Liver (tissue), 3 donors: ENCODE measurements at regions not wholly inside any gene's neighbourhood (a gene's known extent, or its start where the extent isn't known, plus 50 kb on each side); places are given as distances from the start of the nearest gene placed in this dataset.
A peak's percentile ranks its signal among the peaks of the same experiment; 100 is the strongest.

ENCODE experiments used
- FOXA1 ChIP-seq: IDR thresholded peaks from 2 replicates; pipeline ENCODE4 v1.6.1; 2016; ENCODE audit warnings: antibody characterized with exemption
- GABPA ChIP-seq, 2 donors: IDR thresholded peaks in 1 of 2; conservative IDR thresholded peaks in 1 of 2; 2 replicates each; pipeline ENCODE4 v1.6.1; 2016; ENCODE audit warnings: antibody characterized with exemption in 2 of 2, mild to moderate bottlenecking in 1 of 2, moderate library complexity in 1 of 2
- HNF4A ChIP-seq, 2 donors: conservative IDR thresholded peaks; 2 replicates each; pipeline ENCODE4 v1.6.1; 2016; ENCODE audit warnings: antibody characterized with exemption in 2 of 2, mild to moderate bottlenecking in 2 of 2
- JUND ChIP-seq, 2 donors: IDR thresholded peaks; 2 replicates each; pipeline ENCODE4 v1.6.1; 2016; ENCODE audit warnings: antibody characterized with exemption in 2 of 2
- SP1 ChIP-seq: IDR thresholded peaks from 2 replicates; pipeline ENCODE4 v1.6.1; 2018; ENCODE audit warnings: antibody characterized with exemption, mild to moderate bottlenecking
- TAF1 ChIP-seq: conservative IDR thresholded peaks from 2 replicates; pipeline ENCODE4 v1.6.1; 2016; ENCODE audit warnings: antibody characterized with exemption, mild to moderate bottlenecking
- TF ChIP-seq, protein P1 (sequence below): fragments of 150-350 bp; IDR thresholded peaks from 2 replicates; pipeline ENCODE4 v1.5.1; 2017; ENCODE audit warnings: improper control_type of control experiment, low read depth, low read length; ENCODE audit not compliant: missing input control
- TF ChIP-seq, protein P2 (sequence below): IDR thresholded peaks from 2 replicates; pipeline ENCODE4 v1.6.1; 2016; ENCODE audit warnings: antibody characterized with exemption
- TF ChIP-seq, protein P3 (sequence below): IDR thresholded peaks from 2 replicates; pipeline ENCODE4 v1.6.1; 2016; ENCODE audit warnings: antibody characterized with exemption
- TF ChIP-seq, protein P4 (sequence below): IDR thresholded peaks from 2 replicates; pipeline ENCODE4 v1.6.1; 2016; ENCODE audit warnings: antibody characterized with exemption, mild to moderate bottlenecking
- TF ChIP-seq, protein P5 (sequence below): IDR thresholded peaks from 2 replicates; pipeline ENCODE4 v1.6.1; 2016; ENCODE audit warnings: antibody characterized with exemption
- donor health status: healthy.
- donor health status: healthy.

DNA sequence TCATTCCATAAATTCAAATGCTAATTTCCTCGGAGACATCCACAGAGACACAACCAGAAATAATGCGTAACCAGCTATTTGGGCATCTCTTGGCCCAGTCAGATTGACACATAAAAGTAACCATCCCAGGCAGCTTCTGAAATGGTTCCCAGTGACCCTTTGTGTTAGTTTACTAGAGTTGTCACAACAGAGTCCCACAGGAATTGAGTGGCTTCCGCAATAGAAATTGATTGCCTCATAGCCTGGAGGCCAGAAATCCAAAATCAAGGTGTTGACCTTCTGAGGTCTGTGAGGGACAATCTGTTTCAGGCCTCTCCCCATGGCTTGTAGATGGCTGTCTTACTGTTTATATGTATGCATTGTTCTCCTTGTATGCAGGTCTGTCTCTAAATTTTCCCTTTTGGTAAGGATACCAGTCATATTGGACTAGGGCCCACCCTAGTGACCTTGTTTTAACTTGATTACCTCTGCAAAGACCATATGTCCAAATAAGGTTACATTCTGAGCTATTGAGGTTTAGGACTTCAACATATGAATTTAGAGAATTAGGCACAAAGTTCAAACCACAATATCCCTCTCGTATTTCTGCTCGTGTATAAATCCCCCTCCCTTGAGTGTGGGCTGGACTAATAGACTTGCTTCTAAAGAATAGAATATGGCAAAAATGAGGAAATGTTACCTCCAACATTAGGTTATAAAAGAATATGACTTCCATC lies 78.2 kb upstream of the FGGY start:
- TF ChIP-seq, protein P1, sequence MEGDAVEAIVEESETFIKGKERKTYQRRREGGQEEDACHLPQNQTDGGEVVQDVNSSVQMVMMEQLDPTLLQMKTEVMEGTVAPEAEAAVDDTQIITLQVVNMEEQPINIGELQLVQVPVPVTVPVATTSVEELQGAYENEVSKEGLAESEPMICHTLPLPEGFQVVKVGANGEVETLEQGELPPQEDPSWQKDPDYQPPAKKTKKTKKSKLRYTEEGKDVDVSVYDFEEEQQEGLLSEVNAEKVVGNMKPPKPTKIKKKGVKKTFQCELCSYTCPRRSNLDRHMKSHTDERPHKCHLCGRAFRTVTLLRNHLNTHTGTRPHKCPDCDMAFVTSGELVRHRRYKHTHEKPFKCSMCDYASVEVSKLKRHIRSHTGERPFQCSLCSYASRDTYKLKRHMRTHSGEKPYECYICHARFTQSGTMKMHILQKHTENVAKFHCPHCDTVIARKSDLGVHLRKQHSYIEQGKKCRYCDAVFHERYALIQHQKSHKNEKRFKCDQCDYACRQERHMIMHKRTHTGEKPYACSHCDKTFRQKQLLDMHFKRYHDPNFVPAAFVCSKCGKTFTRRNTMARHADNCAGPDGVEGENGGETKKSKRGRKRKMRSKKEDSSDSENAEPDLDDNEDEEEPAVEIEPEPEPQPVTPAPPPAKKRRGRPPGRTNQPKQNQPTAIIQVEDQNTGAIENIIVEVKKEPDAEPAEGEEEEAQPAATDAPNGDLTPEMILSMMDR: no peak
- TF ChIP-seq, protein P2, sequence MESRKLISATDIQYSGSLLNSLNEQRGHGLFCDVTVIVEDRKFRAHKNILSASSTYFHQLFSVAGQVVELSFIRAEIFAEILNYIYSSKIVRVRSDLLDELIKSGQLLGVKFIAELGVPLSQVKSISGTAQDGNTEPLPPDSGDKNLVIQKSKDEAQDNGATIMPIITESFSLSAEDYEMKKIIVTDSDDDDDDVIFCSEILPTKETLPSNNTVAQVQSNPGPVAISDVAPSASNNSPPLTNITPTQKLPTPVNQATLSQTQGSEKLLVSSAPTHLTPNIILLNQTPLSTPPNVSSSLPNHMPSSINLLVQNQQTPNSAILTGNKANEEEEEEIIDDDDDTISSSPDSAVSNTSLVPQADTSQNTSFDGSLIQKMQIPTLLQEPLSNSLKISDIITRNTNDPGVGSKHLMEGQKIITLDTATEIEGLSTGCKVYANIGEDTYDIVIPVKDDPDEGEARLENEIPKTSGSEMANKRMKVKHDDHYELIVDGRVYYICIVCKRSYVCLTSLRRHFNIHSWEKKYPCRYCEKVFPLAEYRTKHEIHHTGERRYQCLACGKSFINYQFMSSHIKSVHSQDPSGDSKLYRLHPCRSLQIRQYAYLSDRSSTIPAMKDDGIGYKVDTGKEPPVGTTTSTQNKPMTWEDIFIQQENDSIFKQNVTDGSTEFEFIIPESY: peak; percentile 86
- TF ChIP-seq, protein P3, sequence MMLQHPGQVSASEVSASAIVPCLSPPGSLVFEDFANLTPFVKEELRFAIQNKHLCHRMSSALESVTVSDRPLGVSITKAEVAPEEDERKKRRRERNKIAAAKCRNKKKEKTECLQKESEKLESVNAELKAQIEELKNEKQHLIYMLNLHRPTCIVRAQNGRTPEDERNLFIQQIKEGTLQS: peak; percentile 89
- TF ChIP-seq, protein P4, sequence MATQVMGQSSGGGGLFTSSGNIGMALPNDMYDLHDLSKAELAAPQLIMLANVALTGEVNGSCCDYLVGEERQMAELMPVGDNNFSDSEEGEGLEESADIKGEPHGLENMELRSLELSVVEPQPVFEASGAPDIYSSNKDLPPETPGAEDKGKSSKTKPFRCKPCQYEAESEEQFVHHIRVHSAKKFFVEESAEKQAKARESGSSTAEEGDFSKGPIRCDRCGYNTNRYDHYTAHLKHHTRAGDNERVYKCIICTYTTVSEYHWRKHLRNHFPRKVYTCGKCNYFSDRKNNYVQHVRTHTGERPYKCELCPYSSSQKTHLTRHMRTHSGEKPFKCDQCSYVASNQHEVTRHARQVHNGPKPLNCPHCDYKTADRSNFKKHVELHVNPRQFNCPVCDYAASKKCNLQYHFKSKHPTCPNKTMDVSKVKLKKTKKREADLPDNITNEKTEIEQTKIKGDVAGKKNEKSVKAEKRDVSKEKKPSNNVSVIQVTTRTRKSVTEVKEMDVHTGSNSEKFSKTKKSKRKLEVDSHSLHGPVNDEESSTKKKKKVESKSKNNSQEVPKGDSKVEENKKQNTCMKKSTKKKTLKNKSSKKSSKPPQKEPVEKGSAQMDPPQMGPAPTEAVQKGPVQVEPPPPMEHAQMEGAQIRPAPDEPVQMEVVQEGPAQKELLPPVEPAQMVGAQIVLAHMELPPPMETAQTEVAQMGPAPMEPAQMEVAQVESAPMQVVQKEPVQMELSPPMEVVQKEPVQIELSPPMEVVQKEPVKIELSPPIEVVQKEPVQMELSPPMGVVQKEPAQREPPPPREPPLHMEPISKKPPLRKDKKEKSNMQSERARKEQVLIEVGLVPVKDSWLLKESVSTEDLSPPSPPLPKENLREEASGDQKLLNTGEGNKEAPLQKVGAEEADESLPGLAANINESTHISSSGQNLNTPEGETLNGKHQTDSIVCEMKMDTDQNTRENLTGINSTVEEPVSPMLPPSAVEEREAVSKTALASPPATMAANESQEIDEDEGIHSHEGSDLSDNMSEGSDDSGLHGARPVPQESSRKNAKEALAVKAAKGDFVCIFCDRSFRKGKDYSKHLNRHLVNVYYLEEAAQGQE: peak; percentile 75
- TF ChIP-seq JUND (IDR thresholded peaks at IDR 0.05): peak; percentile 26 to 88
- TF ChIP-seq SP1: peak; percentile 91
- peak in 1 of 2 donors; percentile 68 for TF ChIP-seq GABPA (IDR thresholded peaks at IDR 0.05 in 1 of 2, conservative IDR thresholded peaks at IDR 0.05 in 1 of 2)
- TF ChIP-seq TAF1: no peak
- TF ChIP-seq, protein P5, sequence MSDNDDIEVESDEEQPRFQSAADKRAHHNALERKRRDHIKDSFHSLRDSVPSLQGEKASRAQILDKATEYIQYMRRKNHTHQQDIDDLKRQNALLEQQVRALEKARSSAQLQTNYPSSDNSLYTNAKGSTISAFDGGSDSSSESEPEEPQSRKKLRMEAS: peak; percentile 96
- peak; percentile 78 for TF ChIP-seq FOXA1
- TF ChIP-seq HNF4A (conservative IDR thresholded peaks at IDR 0.05): peak; percentile 89 to 94
